ENCODE measurements at regions not wholly inside any gene's neighbourhood (a gene's known extent, or its start where the extent isn't known, plus 50 kb on each side); places are given as distances from the start of the nearest gene placed in this dataset.
"Not testable (repeated sequence)": the region's sequence is repeated elsewhere in the genome, so short reads cannot be mapped to it uniquely, and the experiment has no call there.

- DNase-seq (ENCODE audit: low read depth in 2 of 2), result no peak
Observed at GRCh38 chr9:135403733-135404450, 75.7 kb upstream of the PPP1R26 start.

- no peak for DNase-seq (ENCODE audit: low read depth in 2 of 2)
Observed at GRCh38 chr9:135404451-135405144, 75.0 kb upstream of the PPP1R26 start.

- not testable (repeated sequence) for DNase-seq (ENCODE audit: low read depth in 2 of 2)
Observed at GRCh38 chr9:135405145-135405464, 74.5 kb upstream of the PPP1R26 start.

GRCh38 chr9:135408476-135409254 is 70.9 kb upstream of the PPP1R26 start:
- DNase-seq (ENCODE audit: low read depth in 2 of 2), result no peak

- no peak for DNase-seq (ENCODE audit: low read depth in 2 of 2)
Observed at GRCh38 chr9:135409286-135410200, 70.0 kb upstream of the PPP1R26 start.

- DNase-seq (ENCODE audit: low read depth in 2 of 2), result no peak
Observed at GRCh38 chr9:135410421-135410820, 69.2 kb upstream of the PPP1R26 start.

GRCh38 chr9:135410831-135411473 is 68.6 kb upstream of the PPP1R26 start:
- no peak for DNase-seq (ENCODE audit: low read depth in 2 of 2)

- not testable (repeated sequence) for DNase-seq (ENCODE audit: low read depth in 2 of 2)
Observed at GRCh38 chr9:135411605-135412004, 68.0 kb upstream of the PPP1R26 start.

GRCh38 chr9:135412315-135413085 is 67.1 kb upstream of the PPP1R26 start:
- peak; percentile 5 to 14 for DNase-seq (ENCODE audit: low read depth in 2 of 2)

GRCh38 chr9:135413086-135413375 is 66.6 kb upstream of the PPP1R26 start:
- DNase-seq (ENCODE audit: low read depth in 2 of 2), result no peak

GRCh38 chr9:135413461-135413860 is 66.1 kb upstream of the PPP1R26 start:
- no peak for DNase-seq (ENCODE audit: low read depth in 2 of 2)

- DNase-seq (ENCODE audit: low read depth in 2 of 2), result no peak
Observed at GRCh38 chr9:135414293-135414692, 65.3 kb upstream of the PPP1R26 start.

- no peak for DNase-seq (ENCODE audit: low read depth in 2 of 2)
Observed at GRCh38 chr9:135415586-135415985, 64.0 kb upstream of the PPP1R26 start.

- no peak for DNase-seq (ENCODE audit: low read depth in 2 of 2)
Observed at GRCh38 chr9:135416664-135417290, 62.8 kb upstream of the PPP1R26 start.

- no peak for DNase-seq (ENCODE audit: low read depth in 2 of 2)
Observed at GRCh38 chr9:135418161-135418560, 61.4 kb upstream of the PPP1R26 start.

GRCh38 chr9:135419106-135419505 is 60.5 kb upstream of the PPP1R26 start:
- no peak for DNase-seq (ENCODE audit: low read depth in 2 of 2)

- no peak for DNase-seq (ENCODE audit: low read depth in 2 of 2)
Observed at GRCh38 chr9:135422341-135422944, 57.1 kb upstream of the PPP1R26 start.

GRCh38 chr9:135423725-135424124 is 55.9 kb upstream of the PPP1R26 start:
- no peak for DNase-seq (ENCODE audit: low read depth in 2 of 2)

Data from fibroblast of skin of left quadriceps (primary cell).